ENCODE measurements at regions not wholly inside any gene's neighbourhood (a gene's known extent, or its start where the extent isn't known, plus 50 kb on each side); places are given as distances from the start of the nearest gene placed in this dataset.
"Not testable (repeated sequence)": the region's sequence is repeated elsewhere in the genome, so short reads cannot be mapped to it uniquely, and the experiment has no call there.

DNA sequence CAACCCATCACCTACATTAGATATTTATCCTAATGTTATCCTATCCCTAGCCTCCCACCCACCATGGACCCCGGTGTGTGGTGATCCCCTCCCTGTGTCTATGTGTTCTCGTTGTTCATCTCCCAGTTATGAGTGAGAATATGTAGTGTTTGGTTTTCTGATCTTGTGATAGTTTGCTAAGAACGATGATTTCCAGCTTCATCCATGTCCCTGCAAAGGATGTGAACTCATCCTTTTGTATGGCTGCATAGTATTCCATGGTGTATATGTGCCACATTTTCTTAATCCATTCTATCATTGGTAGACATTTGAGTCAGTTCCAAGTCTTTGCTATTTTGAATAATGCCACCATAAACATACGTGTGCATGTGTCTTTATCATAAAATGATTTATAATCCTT lies 185.3 kb downstream of the TTC6 start:
- DNase-seq; H3K4me1 Mint-ChIP-seq; H3K27ac Mint-ChIP-seq; ATAC-seq; H3K36me3 Mint-ChIP-seq (ENCODE audit: low read depth); H3K9me3 ChIP-seq (ENCODE audit: control insufficient read depth, low read length, poor library complexity, severe bottlenecking); H3K4me3 Mint-ChIP-seq; H3K27me3 Mint-ChIP-seq: not testable (repeated sequence)

DNA sequence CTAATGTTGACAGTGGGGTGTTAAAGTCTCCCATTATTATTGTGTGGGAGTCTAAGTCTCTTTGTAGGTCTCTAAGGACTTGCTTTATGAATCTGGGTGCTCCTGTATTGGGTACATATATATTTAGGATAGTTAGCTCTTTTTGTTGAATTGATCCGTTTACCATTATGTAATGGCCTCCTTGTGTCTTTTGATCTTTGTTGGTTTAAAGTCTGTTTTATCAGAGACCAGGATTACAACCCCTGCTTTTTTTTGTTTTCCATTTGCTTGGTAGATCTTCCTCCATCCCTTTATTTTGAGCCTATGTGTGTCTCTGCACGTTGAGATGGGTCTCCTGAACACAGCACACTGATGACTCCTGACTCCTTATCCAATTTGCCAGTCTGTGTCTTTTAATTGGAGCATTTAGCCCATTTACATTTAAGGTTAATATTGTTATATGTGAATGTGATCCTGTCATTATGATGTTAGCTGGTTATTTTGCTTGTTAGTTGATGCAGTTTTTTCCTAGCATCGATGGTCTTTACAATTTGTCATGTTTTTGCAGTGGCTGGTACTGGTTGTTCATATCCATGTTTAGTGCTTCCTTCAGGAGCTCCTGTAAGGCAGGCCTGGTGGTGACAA lies 188.9 kb downstream of the TTC6 start:
- H3K27me3 Mint-ChIP-seq; H3K36me3 Mint-ChIP-seq (ENCODE audit: low read depth); DNase-seq; H3K9me3 ChIP-seq (ENCODE audit: control insufficient read depth, low read length, poor library complexity, severe bottlenecking); ATAC-seq; H3K4me1 Mint-ChIP-seq; H3K27ac Mint-ChIP-seq; H3K4me3 Mint-ChIP-seq: not testable (repeated sequence)

DNA sequence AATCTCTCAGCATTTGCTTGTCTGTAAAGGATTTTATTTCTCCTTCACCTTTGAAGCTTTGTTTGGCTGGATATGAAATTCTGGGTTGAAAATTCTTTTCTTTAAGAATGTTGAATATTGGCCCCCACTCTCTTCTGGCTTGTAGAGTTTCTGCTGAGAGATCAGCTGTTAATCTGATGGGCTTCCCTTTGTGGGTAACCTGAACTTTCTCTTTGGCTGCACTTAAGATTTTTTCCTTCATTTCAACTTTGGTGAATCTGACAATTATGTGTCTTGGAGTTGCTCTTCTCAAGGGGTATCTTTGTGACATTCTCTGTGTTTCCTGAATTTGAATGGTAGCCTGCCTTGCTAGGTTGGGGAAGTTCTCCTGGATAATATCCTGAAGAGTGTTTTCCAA lies 189.4 kb downstream of the TTC6 start:
- H3K27ac Mint-ChIP-seq; H3K9me3 ChIP-seq (ENCODE audit: control insufficient read depth, low read length, poor library complexity, severe bottlenecking); H3K36me3 Mint-ChIP-seq (ENCODE audit: low read depth); DNase-seq; H3K4me1 Mint-ChIP-seq; H3K4me3 Mint-ChIP-seq; ATAC-seq; H3K27me3 Mint-ChIP-seq: not testable (repeated sequence)

DNA sequence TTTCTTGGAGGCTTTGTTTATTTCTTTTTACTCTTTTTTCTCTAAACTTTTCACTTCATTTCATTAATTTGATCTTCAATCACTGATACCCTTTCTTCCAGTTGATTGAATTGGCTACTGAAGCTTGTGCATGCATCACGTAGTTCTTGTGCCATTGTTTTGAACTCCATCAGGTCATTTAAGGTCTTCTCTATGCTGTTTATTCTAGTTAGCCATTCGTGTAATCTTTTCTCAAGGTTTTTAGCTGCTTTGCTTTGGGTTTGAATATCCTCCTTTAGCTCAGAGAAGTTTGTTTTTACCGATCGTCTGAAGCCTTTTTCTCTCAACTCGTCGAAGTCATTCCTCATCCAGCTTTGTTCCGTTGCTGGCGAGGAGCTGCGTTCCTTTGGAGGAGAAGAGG lies 189.9 kb downstream of the TTC6 start:
- not testable (repeated sequence) for H3K27me3 Mint-ChIP-seq; H3K27ac Mint-ChIP-seq; H3K36me3 Mint-ChIP-seq (ENCODE audit: low read depth); H3K4me1 Mint-ChIP-seq; ATAC-seq; H3K4me3 Mint-ChIP-seq; DNase-seq; H3K9me3 ChIP-seq (ENCODE audit: control insufficient read depth, low read length, poor library complexity, severe bottlenecking)

DNA sequence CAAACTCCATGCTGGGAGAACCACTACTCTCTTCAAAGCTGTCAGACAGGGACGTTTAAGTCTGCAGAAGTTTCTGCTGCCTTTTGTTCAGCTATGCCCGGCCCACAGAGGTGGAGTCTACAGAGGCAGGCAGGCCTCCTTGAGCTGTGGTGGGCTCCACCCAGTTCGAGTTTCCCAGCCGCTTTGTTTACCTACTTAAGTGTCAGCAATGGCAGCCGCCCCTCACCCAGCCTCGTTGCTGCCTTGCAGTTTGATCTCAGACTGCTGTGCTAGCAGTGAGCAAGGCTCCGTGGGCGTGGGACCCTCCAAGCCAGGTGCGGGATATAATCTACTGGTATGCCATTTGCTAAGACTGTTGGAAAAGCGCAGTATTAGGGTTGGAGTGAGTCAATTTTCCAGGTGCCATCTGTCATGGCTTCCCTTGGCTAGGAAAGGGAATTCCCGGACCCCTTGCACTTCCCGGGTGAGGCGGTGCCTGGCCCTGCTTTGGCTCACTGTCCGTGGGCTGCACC lies 190.7 kb downstream of the TTC6 start:
- not testable (repeated sequence) for H3K27me3 Mint-ChIP-seq; ATAC-seq; H3K9me3 ChIP-seq (ENCODE audit: control insufficient read depth, low read length, poor library complexity, severe bottlenecking); DNase-seq; H3K4me3 Mint-ChIP-seq; H3K36me3 Mint-ChIP-seq (ENCODE audit: low read depth); H3K4me1 Mint-ChIP-seq; H3K27ac Mint-ChIP-seq

DNA sequence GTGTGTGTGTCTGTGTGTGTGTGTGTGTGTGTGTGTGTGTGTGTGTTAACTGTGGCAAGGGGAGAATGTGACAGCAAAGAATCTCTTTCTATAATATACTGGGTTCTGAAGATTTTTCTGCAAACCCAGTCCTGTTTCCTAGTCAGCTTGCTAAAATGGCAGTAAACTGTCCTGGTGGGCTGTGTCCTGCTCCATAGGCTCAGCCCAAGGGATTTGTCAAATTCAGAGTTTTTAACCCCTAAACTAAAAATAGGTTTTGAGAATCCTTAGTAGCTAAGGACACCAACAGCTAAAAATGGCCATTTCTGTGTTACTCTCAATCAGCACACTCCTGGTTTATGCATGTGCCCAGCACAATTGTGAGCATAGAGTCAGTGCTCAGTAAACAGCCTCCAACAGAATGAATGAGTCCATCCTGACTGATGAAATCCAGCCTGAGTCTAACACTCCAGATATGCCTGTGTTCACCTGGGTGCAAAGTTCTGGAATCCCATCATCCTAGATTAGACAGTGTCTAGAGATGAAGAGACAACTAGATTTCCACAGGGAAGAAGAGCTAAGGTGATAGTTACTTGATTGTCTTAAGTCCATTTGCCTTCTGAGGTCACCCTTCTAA lies 192.6 kb downstream of the TTC6 start:
- Mint-ChIP-seq H3K4me1 (no peaks in the 10 kb centered on the region), H3K27ac (no peak overlapping the region), H3K36me3 (ENCODE audit: low read depth) (no peaks in the 10 kb centered on the region), H3K27me3 (no peaks in the 10 kb centered on the region), H3K4me3 (no peak overlapping the region)
- no peaks in the 10 kb centered on the region for H3K9me3 ChIP-seq (ENCODE audit: control insufficient read depth, low read length, poor library complexity, severe bottlenecking)
- DNase-seq (no peak), ATAC-seq (no peak)

DNA sequence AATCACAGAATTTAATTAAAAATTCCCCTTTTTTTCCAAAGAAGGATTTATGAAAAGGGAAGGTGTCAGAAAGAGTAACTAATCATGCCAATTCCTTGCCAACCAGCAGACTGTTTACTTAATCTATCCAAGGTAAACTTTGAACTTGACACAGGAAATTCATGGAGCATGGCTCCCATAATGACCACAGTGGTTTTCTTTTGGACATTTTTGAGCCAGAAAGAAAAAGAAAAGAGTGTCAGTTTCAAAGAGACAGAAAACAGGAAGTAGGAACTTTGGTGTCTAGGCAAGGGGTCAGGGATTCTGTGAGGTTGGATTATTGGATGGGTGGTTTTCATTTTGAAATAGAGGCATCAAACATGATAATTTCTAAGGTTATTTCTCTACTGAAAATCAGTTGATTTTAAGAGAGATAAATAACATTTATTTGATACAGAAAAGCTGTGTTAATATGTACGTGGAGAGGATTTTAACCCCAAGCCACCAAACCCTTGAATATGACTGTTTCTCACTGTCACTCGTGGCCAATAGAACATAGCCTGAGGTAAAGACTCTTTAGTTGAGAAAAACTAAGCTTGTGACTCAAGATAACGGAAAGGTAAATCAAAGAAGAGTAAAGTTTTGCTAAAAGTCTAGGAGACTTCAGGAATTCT lies 196.1 kb downstream of the TTC6 start:
- no peak for DNase-seq
- no peaks in the 10 kb centered on the region for H3K9me3 ChIP-seq (ENCODE audit: control insufficient read depth, low read length, poor library complexity, severe bottlenecking)
- Mint-ChIP-seq H3K27ac (no peak overlapping the region), H3K27me3 (no peaks in the 10 kb centered on the region), H3K4me1 (no peaks in the 10 kb centered on the region), H3K4me3 (no peak overlapping the region), H3K36me3 (ENCODE audit: low read depth) (no peaks in the 10 kb centered on the region)
- no peak for ATAC-seq

DNA sequence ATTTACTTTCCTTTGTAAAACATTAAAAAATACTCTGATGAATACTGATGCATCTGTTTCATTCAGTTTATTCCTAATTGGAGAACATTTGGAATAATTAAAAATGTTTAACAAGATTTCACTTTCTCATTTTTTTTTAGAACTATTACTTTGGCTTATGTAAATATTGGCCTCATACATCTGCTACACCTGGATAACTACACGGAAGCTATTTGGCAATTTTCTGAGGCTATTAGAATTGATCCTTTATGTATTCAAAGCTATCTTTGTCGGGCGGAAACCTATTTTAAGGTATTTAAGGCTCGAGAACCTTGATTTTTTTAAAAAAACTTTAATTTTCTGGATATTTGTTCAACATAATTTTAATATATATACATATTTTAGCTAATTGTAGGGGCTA lies 196.7 kb downstream of the TTC6 start:
- H3K9me3 ChIP-seq (ENCODE audit: control insufficient read depth, low read length, poor library complexity, severe bottlenecking), result no peaks in the 10 kb centered on the region
- ATAC-seq (no peak), DNase-seq (no peak)
- no peak overlapping the region for H3K27ac Mint-ChIP-seq
- no peaks in the 10 kb centered on the region for H3K36me3 Mint-ChIP-seq (ENCODE audit: low read depth)
- no peaks in the 10 kb centered on the region for H3K27me3 Mint-ChIP-seq
- no peaks in the 10 kb centered on the region for H3K4me1 Mint-ChIP-seq
- H3K4me3 Mint-ChIP-seq, result no peak overlapping the region

DNA sequence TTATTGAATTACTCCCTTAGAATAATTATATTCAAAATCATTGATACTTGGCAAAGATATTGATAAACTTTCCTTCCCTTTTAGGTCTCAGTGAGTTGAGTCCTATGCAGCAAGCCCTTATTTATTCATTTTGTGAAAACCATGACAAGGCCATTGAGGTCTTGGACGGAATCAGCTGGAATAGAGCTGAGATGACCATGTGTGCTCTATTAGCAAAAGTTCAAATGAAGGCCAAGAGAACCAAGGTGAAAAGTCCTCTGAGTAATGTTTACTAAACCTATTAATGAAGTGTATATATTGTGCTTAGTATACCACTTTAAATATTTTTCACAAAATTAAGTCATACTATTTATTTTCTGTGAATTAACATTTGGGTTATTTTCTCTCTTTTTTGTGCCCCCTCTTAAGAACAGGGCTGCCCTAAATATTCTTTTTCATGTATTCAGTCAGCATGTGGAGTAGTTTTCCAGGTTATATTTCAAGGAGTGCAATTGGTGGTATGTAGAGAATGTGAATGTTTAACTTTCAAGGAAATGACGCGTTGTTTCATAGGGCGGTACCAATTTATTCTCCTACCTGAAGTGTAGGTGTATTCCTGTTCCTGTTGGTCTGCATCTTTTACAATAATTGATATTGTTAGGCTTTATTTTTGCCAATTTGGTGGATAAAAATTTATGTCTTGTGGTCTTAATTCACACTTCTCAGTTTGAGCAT lies 201.4 kb downstream of the TTC6 start:
- Mint-ChIP-seq H3K27me3 (no peaks in the 10 kb centered on the region), H3K27ac (no peak overlapping the region), H3K36me3 (ENCODE audit: low read depth) (no peaks in the 10 kb centered on the region), H3K4me1 (no peaks in the 10 kb centered on the region), H3K4me3 (no peak overlapping the region)
- no peak for ATAC-seq
- H3K9me3 ChIP-seq (ENCODE audit: control insufficient read depth, low read length, poor library complexity, severe bottlenecking), result no peaks in the 10 kb centered on the region
- no peak for DNase-seq

DNA sequence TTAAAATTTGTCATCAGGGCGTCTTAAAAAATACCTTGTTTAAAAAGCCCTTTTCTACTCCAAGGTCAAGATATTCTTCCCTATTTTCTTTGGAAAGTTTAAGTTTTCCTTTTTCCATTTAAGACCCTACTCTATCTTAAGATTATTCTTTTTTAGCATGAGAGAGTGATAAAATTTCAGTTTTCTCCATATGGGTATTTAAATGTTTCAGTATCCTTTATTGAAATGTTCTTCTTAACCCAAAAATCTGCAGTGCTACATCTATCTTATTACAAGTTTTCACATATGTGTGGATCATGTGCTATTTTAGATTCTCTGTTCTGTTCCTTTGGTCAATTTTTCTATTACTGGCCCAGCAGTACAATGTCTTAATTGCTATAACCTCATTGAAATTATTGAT lies 202.2 kb downstream of the TTC6 start:
- Mint-ChIP-seq H3K27me3 (no peaks in the 10 kb centered on the region), H3K4me1 (no peaks in the 10 kb centered on the region), H3K36me3 (ENCODE audit: low read depth) (no peaks in the 10 kb centered on the region), H3K27ac (no peak overlapping the region), H3K4me3 (no peak overlapping the region)
- no peak for DNase-seq
- ATAC-seq, result no peak
- H3K9me3 ChIP-seq (ENCODE audit: control insufficient read depth, low read length, poor library complexity, severe bottlenecking), result no peaks in the 10 kb centered on the region

DNA sequence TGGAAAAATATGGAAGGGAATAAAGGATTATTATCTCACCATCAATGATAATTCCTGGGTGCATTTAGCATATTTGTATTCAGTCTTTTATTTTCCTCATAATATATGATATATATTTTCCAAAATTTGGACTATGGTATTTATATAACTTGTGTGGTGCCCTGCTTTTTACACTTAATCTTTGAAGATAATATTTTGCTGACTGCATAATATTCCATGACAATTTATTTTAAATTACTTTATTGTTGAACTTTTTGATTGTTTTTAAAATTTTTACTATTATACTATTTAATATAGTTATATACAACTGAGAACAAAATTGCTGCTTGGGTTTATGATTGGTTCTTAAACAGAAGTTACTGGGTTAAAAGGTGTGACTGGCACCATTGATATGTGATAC lies 212.3 kb downstream of the TTC6 start:
- no peaks in the 10 kb centered on the region for H3K9me3 ChIP-seq (ENCODE audit: control insufficient read depth, low read length, poor library complexity, severe bottlenecking)
- H3K27me3 Mint-ChIP-seq, result peaks cover 5% of the 10 kb centered on the region
- no peaks in the 10 kb centered on the region for H3K36me3 Mint-ChIP-seq (ENCODE audit: low read depth)
- ATAC-seq (no peak), DNase-seq (no peak)
- H3K4me3 Mint-ChIP-seq, result no peak overlapping the region
- H3K27ac Mint-ChIP-seq, result no peak overlapping the region
- H3K4me1 Mint-ChIP-seq, result no peaks in the 10 kb centered on the region

DNA sequence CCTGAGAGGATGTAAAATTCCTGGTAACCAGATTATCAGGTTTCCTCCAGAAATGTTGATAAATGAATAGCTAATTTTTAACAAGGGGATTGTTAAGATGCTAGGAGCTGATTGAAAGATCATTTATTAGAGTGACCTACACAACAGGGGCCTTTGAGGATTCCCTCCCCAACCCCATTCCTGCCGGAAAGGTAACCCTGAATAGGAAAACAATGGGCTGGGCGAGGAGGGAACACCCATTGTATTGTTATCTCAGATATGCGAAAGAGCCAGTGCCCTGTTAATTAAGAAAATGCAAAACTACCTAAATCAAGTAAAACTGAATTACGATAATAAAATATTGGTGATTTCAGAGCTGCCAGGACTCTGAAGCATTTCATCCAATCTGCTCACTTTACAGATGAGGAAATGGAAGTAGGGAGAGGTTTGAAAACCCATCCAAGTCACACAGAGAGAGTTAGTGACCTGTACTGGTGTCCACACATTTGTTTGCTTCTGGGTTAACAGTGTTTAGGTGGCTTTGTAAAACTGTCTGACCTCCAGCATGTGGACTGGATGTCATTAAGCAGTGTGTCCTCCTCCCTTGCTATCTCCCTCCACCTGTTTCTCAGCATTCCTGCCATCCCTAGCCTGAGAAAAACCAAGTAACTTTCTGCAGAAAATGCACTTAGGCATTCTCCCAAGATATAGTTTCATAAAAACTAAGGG lies 214.8 kb downstream of the TTC6 start:
- Mint-ChIP-seq H3K27ac (no peak overlapping the region), H3K36me3 (ENCODE audit: low read depth) (no peaks in the 10 kb centered on the region), H3K4me1 (no peaks in the 10 kb centered on the region), H3K27me3 (peaks cover 5% of the 10 kb centered on the region), H3K4me3 (no peak overlapping the region)
- no peaks in the 10 kb centered on the region for H3K9me3 ChIP-seq (ENCODE audit: control insufficient read depth, low read length, poor library complexity, severe bottlenecking)
- DNase-seq, result no peak
- ATAC-seq, result no peak

DNA sequence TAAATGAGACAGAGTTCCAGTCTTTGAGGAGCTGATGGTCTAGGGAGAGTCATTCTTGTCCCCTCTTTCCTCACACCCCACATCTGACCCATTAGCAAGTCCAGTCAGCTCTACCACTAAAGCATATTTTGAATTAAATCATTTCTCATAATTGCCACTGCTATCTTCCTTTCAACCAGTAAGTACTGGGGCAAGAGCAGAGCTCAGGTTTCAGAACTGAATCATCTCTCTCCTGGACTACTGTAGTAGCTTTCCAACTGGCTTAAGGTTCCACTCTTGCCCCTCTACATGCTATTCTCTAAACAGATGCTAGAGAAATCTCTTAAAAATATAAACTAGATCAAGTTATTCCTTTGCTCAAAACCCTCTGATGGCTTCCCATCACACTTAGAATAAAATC lies 218.3 kb downstream of the TTC6 start:
- H3K4me1 Mint-ChIP-seq, result no peaks in the 10 kb centered on the region
- ATAC-seq (no peak), DNase-seq (no peak)
- no peak overlapping the region for H3K27ac Mint-ChIP-seq
- no peak overlapping the region for H3K4me3 Mint-ChIP-seq
- no peaks in the 10 kb centered on the region for H3K9me3 ChIP-seq (ENCODE audit: control insufficient read depth, low read length, poor library complexity, severe bottlenecking)
- peaks cover 5% of the 10 kb centered on the region for H3K27me3 Mint-ChIP-seq
- H3K36me3 Mint-ChIP-seq (ENCODE audit: low read depth), result no peaks in the 10 kb centered on the region
